Uterus (tissue), 2 donors: ENCODE measurements at regions not wholly inside any gene's neighbourhood (a gene's known extent, or its start where the extent isn't known, plus 50 kb on each side); places are given as distances from the start of the nearest gene placed in this dataset.

Experiments used
- CTCF ChIP-seq, 4 experiments: fragments of 200-600 bp in 2 of 4; fragments of 450-650 bp in 2 of 4; sonication (generic) in 2 of 4; IDR thresholded peaks; one replicate each; pipeline ENCODE4 v1.5.1; 2016 to 2019; ENCODE audit warnings: antibody characterized with exemption in 4 of 4, mild to moderate bottlenecking in 2 of 4, moderate library complexity in 1 of 4
- POLR2A ChIP-seq, 2 donors: fragments of 450-650 bp; IDR thresholded peaks; one replicate each; pipeline ENCODE4 v1.6.1; 2016; ENCODE audit warnings: antibody characterized with exemption in 2 of 2, mild to moderate bottlenecking in 1 of 2, moderate library complexity in 1 of 2

- TF ChIP-seq CTCF (IDR thresholded peaks at IDR 0.05) (no peak), POLR2A (IDR thresholded peaks at IDR 0.05) (no peak)
Measured at GRCh38 chrX:750812-751211, 120.2 kb downstream of the SHOX start.
